ENCODE measurements at regions not wholly inside any gene's neighbourhood (a gene's known extent, or its start where the extent isn't known, plus 50 kb on each side); places are given as distances from the start of the nearest gene placed in this dataset.

- TF ChIP-seq CTCF (IDR thresholded peaks at IDR 0.05 in 2 of 3, conservative IDR thresholded peaks at IDR 0.05 in 1 of 3; ENCODE audit: insufficient read depth in 2 of 3, low read depth in 1 of 3, low read length in 3 of 3) (no peak), SP2 (IDR thresholded peaks at IDR 0.05; ENCODE audit: extremely low read depth, low read depth, low read length, poor library complexity, severe bottlenecking) (no peak), L3MBTL2 (IDR thresholded peaks at IDR 0.05) (no peak), USF1 (CRISPR knock-in tag; IDR thresholded peaks at IDR 0.05) (no peak), CTBP1 (IDR thresholded peaks at IDR 0.05; ENCODE audit: borderline replicate concordance) (no peak), POLR2A (conservative IDR thresholded peaks at IDR 0.05) (no peak), NR0B1 (IDR thresholded peaks at IDR 0.05; ENCODE audit: partially characterized antibody) (no peak), ZNF217 (CRISPR knock-in tag; IDR thresholded peaks at IDR 0.05) (no peak), MEF2A (IDR thresholded peaks at IDR 0.05; ENCODE audit: control insufficient read depth, low read depth, low read length) (no peak), CXXC5 (CRISPR knock-in tag; IDR thresholded peaks at IDR 0.05) (no peak), BCLAF1 (IDR thresholded peaks at IDR 0.05; ENCODE audit: borderline replicate concordance in 1 of 2, control insufficient read depth in 1 of 2, low read depth in 2 of 2, low read length in 1 of 2) (no peak), TEAD4 (IDR thresholded peaks at IDR 0.05; ENCODE audit: low read length) (no peak), TEAD4 (CRISPR knock-in tag; IDR thresholded peaks at IDR 0.05; ENCODE audit: borderline replicate concordance) (no peak), ETV5 (CRISPR knock-in tag; IDR thresholded peaks at IDR 0.05; ENCODE audit: low read depth) (no peak), SIN3A (IDR thresholded peaks at IDR 0.05; ENCODE audit: borderline replicate concordance in 2 of 2, control insufficient read depth in 1 of 2, low read depth in 2 of 2, low read length in 2 of 2) (no peak)
These were observed 60.8 kb upstream of the HABP2 start for GRCh38 chr10:113491967-113492565.

Measured in K562 (cell line).